Fibroblast of villous mesenchyme (primary cell): ENCODE measurements at regions not wholly inside any gene's neighbourhood (a gene's known extent, or its start where the extent isn't known, plus 50 kb on each side); places are given as distances from the start of the nearest gene placed in this dataset.

Experiments used
- DNase-seq: peaks from one replicate; pipeline ENCODE4 v3.0.0-alpha.2; 2010; ENCODE audit warnings: low read depth
- H3K4me3 ChIP-seq: 2 replicates; pipeline ENCODE4 v1.5.1; 2011; ENCODE audit warnings: low read depth, mild to moderate bottlenecking, low read length
- CTCF ChIP-seq: IDR thresholded peaks from 2 replicates; pipeline ENCODE4 v1.5.1; 2012; ENCODE audit warnings: low read depth, mild to moderate bottlenecking, low read length; ENCODE audit not compliant: insufficient read depth

- peak; percentile 3 for DNase-seq
- no peak overlapping the region for H3K4me3 ChIP-seq
These were observed 341.8 kb downstream of the C12orf50 start for GRCh38 chr12:87687362-87687761.

DNA sequence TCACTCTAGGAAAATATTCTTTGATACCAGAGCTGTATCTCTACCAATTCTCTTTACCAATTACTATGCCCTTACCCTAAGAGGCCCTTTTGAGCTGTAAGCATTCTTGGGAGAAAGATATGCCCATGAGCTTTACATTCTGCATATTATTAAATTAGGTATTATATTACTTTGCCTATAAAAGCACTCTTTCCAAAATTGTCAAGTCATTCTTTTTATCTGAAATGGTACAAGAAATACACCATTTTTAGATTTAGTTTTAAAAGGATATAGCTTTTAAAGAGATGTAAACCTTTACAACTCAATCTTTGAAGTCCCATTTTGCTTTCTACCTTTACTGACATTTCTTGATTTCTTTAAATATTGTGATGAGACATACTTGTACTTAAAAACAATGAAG is 343.5 kb downstream of the C12orf50 start:
- TF ChIP-seq CTCF = no peak
- no peak overlapping the region for H3K4me3 ChIP-seq
- no peak for DNase-seq

More at GRCh38 chr12:87687362-87687761, 341.8 kb downstream of the C12orf50 start:
- no peak for TF ChIP-seq CTCF

DNA sequence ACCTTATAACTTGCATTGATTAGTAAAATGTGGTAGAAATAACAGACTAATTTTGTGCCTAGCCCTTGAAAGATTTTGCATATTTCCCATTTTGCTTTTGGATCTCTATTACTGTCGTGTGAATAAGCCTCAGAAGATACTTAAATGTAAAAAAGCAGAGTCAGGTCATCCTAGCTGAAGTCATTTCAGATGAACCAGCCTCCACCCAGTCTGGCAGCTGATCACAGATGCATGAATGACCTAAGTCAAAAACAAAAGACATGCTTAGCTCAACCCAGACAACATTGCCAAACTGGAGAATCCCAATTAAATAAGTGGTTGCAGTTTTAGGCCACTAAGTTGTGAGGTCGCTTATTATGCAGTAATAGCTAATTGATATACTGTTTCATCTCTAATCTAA is 349.9 kb downstream of the C12orf50 start:
- no peak for DNase-seq
- no peak for TF ChIP-seq CTCF
- no peak overlapping the region for H3K4me3 ChIP-seq

GRCh38 chr12:87678453-87678852 is 350.7 kb downstream of the C12orf50 start:
- DNase-seq = peak; percentile 56

DNA sequence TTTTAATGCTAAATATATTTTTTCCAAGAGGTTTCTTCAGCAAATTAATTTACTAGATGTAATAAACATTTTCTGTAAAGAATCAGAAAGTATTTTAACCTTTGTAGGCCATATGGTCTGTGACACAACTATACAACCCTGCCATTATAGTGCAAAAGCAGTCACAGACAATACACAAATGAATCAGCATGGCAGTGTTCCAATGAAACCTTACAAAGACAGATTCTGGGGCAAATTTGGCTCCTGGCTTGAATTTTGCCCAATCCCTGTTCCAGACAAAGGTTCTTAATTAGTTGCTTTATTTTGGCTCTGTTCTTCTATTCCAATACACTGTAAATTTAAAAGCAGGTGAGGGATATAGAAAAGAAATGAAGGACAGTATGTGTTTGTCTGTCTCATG is 352.5 kb downstream of the C12orf50 start:
- no peak overlapping the region for H3K4me3 ChIP-seq
- DNase-seq = no peak
- no peak for TF ChIP-seq CTCF

More at GRCh38 chr12:87678453-87678852, 350.7 kb downstream of the C12orf50 start:
- no peak overlapping the region for H3K4me3 ChIP-seq
- no peak for TF ChIP-seq CTCF

DNA sequence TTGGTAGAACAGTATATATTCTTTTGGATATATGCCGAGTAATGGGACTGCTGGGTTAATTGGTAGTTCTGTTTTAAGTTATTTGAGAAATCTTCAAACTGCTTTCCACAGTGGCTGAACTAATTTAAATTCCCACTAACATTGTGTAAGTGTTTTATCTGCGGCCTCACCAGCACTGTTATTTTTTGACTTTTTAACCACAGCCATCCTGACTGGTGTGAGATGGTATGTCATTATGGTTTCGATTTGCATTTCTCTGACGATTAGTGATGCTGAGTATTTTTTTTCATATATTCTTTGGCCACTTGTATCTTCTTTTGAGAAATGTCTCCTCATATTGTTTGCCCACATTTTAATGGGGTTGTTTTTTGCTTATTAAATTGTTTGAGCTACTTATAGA is 357.4 kb downstream of the C12orf50 start:
- no peak for DNase-seq
- no peak for TF ChIP-seq CTCF
- H3K4me3 ChIP-seq = no peak overlapping the region

DNA sequence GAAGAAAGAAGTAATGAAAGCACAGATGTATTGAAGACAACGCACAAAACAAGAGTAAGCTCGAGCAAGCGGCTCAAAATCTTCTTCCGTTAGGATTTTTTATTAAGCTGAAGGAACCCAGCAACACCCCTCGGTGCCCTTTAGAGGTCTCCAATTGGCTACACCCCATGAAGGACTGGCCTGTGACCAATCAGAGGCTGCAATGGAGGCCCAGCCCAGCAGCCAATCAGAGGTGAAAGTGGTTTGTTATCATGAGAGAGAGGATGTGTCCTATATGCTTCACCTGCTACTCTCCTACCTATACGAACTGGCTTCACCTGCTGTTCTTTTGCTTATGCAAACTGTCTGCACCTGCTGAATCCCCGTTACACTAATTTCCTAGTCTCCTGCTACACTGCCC is 358.8 kb downstream of the C12orf50 start:
- no peak for DNase-seq
- no peak overlapping the region for H3K4me3 ChIP-seq
- no peak for TF ChIP-seq CTCF
